ENCODE measurements at regions not wholly inside any gene's neighbourhood (a gene's known extent, or its start where the extent isn't known, plus 50 kb on each side); places are given as distances from the start of the nearest gene placed in this dataset.

DNA sequence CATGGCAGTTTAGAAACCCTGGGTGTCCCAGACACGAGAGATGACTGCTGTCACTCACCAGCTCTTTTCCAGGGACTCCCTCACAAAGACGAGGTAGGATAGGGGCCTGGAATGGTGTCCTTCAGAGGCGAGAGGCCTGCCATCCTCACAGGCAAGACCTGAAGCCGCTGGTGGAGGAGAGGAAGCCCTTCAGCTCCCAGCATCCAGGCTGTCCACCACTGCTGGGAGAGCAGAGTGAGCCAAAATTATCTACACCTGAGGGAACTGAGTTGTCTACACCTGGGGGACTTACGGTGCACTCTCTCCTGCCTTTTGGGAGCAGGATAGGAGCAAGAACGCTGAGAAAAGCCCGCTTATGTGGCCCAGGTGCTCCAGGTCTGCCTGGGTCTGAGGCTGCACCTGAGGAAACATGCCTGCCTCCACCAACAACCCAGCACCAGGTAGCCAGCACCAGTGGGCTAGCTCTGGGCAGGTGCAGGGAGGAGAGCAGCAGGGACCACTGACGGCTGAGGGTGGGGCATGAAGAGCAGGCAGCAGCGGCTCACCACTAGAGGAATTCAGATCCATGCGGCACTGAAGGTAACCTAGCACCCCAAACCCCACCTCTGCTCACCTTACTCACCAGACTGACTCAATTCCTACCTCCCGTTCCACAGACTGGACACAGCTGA lies 357.2 kb downstream of the SH2D4B start:
- TF ChIP-seq CTCF (IDR thresholded peaks at IDR 0.05; ENCODE audit: low read depth, low read length), result no peak
- no peak for DNase-seq
- H3K27me3 ChIP-seq (ENCODE audit: insufficient read depth, low read depth, severe bottlenecking), result no peaks in the 10 kb centered on the region
- H3K9me3 ChIP-seq (ENCODE audit: severe bottlenecking), result no peaks in the 10 kb centered on the region
- no peaks in the 10 kb centered on the region for H3K36me3 ChIP-seq
- no peak overlapping the region for H3K27ac ChIP-seq
- no peak overlapping the region for H3K4me3 ChIP-seq (ENCODE audit: low read depth, low read length)

DNA sequence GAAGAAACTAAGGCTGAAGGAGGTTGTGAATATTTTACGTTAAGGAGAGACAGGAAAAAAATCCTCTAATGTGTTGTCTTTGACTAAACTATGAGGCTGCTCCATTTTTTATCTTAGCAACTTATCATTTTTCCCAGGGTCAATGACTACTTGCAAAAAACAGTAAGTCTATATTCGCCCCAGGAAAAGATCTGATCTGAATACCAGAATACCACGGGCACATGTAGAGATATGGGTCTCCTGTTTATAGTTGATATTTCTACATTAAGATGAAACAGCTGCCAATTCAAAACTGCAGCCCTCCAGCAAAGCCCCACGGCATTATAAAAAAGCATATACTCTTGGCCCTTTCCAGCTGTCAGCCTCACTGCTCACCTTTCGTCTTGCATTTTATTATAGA lies 358.4 kb downstream of the SH2D4B start:
- DNase-seq, result no peak
- no peak for TF ChIP-seq CTCF (IDR thresholded peaks at IDR 0.05; ENCODE audit: low read depth, low read length)
- no peak overlapping the region for H3K4me3 ChIP-seq (ENCODE audit: low read depth, low read length)
- no peaks in the 10 kb centered on the region for H3K36me3 ChIP-seq
- H3K27me3 ChIP-seq (ENCODE audit: insufficient read depth, low read depth, severe bottlenecking), result no peaks in the 10 kb centered on the region
- H3K9me3 ChIP-seq (ENCODE audit: severe bottlenecking), result no peaks in the 10 kb centered on the region
- H3K27ac ChIP-seq, result no peak overlapping the region

DNA sequence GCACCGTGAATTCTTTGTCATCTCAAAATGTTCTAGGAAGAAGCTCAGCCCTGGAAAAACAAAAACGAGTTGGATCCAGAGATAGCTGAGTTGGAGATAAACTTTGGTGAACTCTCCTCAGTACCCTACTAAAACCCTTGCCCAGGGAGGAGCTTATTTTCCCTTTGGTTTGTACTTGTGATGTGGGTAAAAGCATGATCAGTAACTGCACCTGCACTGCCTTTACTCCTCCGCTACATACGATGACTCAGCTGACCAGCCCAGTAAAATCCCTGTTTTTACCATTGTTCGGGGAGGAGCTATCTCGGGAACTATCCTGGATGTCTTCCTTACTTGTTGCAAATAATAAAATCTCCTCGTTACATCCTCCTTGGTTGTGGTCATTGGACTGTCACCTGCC lies 359.3 kb downstream of the SH2D4B start:
- DNase-seq, result no peak
- TF ChIP-seq CTCF (IDR thresholded peaks at IDR 0.05; ENCODE audit: low read depth, low read length), result no peak
- Histone ChIP-seq H3K27ac (no peak overlapping the region), H3K27me3 (ENCODE audit: insufficient read depth, low read depth, severe bottlenecking) (no peaks in the 10 kb centered on the region), H3K9me3 (ENCODE audit: severe bottlenecking) (no peaks in the 10 kb centered on the region), H3K4me3 (ENCODE audit: low read depth, low read length) (no peak overlapping the region), H3K36me3 (no peaks in the 10 kb centered on the region)

DNA sequence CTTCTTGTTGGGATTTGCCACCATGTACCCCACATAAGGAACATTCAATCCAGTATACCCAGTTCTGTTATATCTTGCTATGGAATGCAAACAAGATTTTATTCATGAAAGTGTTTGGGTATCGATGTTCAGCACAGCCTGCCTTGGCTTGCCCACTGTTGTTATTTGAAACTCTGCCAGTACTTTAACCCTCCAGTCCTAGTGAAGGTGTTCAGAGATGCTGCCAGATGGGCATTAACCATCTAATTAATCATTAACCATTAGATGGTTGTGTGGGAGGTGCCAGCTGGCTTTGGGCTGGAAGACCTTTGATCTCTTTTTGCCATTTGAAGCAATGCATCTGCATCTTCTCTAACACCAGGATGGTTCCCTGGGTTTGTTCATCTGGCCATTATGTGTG lies 363.0 kb downstream of the SH2D4B start:
- DNase-seq, result no peak
- Histone ChIP-seq H3K27ac (no peak overlapping the region), H3K36me3 (no peaks in the 10 kb centered on the region)

DNA sequence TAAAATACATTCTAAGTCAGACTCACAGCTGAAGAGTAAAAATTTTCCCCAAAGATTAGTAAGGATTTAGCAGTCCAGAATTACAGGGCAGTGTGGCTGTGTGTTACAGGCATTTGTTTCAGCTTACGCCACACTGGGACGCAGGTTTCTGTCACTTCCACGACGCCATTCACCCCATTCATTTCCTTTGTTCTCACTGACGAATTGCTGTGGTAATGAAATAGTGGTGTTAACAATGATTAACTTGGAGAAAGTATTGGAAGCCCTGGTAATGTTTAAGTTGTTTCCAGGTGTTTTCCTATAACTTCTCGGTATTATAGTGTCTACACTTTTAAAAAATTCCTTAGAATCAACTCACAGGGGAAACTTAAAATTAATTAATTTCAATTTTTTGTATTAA lies 370.9 kb downstream of the SH2D4B start:
- H3K9me3 ChIP-seq (ENCODE audit: severe bottlenecking), result no peaks in the 10 kb centered on the region
- H3K36me3 ChIP-seq, result no peaks in the 10 kb centered on the region
- no peak overlapping the region for H3K4me3 ChIP-seq (ENCODE audit: low read depth, low read length)
- DNase-seq, result peak; percentile 10
- no peak overlapping the region for H3K27ac ChIP-seq
- no peaks in the 10 kb centered on the region for H3K27me3 ChIP-seq (ENCODE audit: insufficient read depth, low read depth, severe bottlenecking)
- TF ChIP-seq CTCF (IDR thresholded peaks at IDR 0.05; ENCODE audit: low read depth, low read length), result no peak

More for the DNA sequence above, 363.0 kb downstream of the SH2D4B start:
- Histone ChIP-seq H3K9me3 (ENCODE audit: severe bottlenecking) (no peaks in the 10 kb centered on the region), H3K27me3 (ENCODE audit: insufficient read depth, low read depth, severe bottlenecking) (no peaks in the 10 kb centered on the region), H3K4me3 (ENCODE audit: low read depth, low read length) (no peak overlapping the region)
- no peak for TF ChIP-seq CTCF (IDR thresholded peaks at IDR 0.05; ENCODE audit: low read depth, low read length)

GRCh38 chr10:80909254-80909653 lies 371.6 kb downstream of the SH2D4B start:
- Histone ChIP-seq H3K9me3 (ENCODE audit: severe bottlenecking) (no peaks in the 10 kb centered on the region), H3K36me3 (no peaks in the 10 kb centered on the region), H3K27ac (no peak overlapping the region), H3K27me3 (ENCODE audit: insufficient read depth, low read depth, severe bottlenecking) (no peaks in the 10 kb centered on the region), H3K4me3 (ENCODE audit: low read depth, low read length) (no peak overlapping the region)
- DNase-seq, result peak; percentile 22
- no peak for TF ChIP-seq CTCF (IDR thresholded peaks at IDR 0.05; ENCODE audit: low read depth, low read length)
